Spinal cord (tissue), 9 donors: ENCODE measurements at regions not wholly inside any gene's neighbourhood (a gene's known extent, or its start where the extent isn't known, plus 50 kb on each side); places are given as distances from the start of the nearest gene placed in this dataset.
A peak's percentile ranks its signal among the peaks of the same experiment; 100 is the strongest.

Experiments used
- DNase-seq, 6 donors: peaks; one replicate each; pipeline versions ENCODE4 v3.0.0 to v3.0.0-alpha.2; 2013 to 2015; ENCODE audit warnings: low spot score in 6 of 6, low read depth in 4 of 6
- H3K27ac ChIP-seq: one replicate; pipeline ENCODE4 v1.5.1; 2013; ENCODE audit warnings: low read depth, low read length, control low read depth
- H3K27me3 ChIP-seq: one replicate; pipeline ENCODE4 v1.6.1; 2013; ENCODE audit warnings: low read length; ENCODE audit not compliant: control insufficient read depth, insufficient read depth
- H3K36me3 ChIP-seq: one replicate; pipeline ENCODE4 v1.6.1; 2013; ENCODE audit warnings: low read length; ENCODE audit not compliant: control insufficient read depth, insufficient read depth
- H3K4me1 ChIP-seq: one replicate; pipeline ENCODE4 v1.6.1; 2013; ENCODE audit warnings: low read length; ENCODE audit not compliant: control insufficient read depth, insufficient read depth
- H3K4me3 ChIP-seq: one replicate; pipeline ENCODE4 v1.5.1; 2013; ENCODE audit warnings: low read depth, low read length, control low read depth
- H3K9me3 ChIP-seq: one replicate; pipeline ENCODE4 v1.6.1; 2013; ENCODE audit warnings: low read length; ENCODE audit not compliant: control insufficient read depth, insufficient read depth
- WGBS: methylation state at CpG from one replicate; pipeline ENCODE4 v1.1.5; 2013; ENCODE audit warnings: missing lambda C conversion rate; ENCODE audit not compliant: insufficient coverage; 5-methylcytosine and 5-hydroxymethylcytosine counted together
- donor health status: healthy.

DNA sequence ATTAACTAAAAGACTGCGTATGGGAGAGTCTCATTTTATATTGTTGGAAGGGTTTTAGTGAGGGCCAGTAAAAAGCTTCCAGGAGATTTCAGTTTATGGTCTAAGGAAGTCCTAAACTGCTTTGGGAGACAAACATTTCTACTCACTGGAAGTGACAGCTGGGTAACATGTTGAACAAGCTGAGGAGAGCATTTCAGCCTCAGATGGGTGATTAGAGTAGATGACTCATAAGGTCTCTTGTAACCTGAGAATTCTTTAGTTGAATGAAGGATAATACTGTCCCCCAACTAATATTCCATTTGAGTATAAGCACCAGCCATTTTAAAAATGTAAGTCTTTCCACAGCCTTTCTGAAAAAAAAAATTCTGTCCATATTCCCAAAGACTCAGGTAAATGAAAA is 218.0 kb upstream of the C9orf72 start:
- no peak overlapping the region for H3K4me3 ChIP-seq
- no peaks in the 10 kb centered on the region for H3K36me3 ChIP-seq
- no peaks in the 10 kb centered on the region for H3K27me3 ChIP-seq
- no peak for DNase-seq
- no peaks in the 10 kb centered on the region for H3K9me3 ChIP-seq
- WGBS = 86% methylated on average over 1 of the region's 1 CpG
- no peaks in the 10 kb centered on the region for H3K4me1 ChIP-seq
- H3K27ac ChIP-seq = no peak overlapping the region

DNA sequence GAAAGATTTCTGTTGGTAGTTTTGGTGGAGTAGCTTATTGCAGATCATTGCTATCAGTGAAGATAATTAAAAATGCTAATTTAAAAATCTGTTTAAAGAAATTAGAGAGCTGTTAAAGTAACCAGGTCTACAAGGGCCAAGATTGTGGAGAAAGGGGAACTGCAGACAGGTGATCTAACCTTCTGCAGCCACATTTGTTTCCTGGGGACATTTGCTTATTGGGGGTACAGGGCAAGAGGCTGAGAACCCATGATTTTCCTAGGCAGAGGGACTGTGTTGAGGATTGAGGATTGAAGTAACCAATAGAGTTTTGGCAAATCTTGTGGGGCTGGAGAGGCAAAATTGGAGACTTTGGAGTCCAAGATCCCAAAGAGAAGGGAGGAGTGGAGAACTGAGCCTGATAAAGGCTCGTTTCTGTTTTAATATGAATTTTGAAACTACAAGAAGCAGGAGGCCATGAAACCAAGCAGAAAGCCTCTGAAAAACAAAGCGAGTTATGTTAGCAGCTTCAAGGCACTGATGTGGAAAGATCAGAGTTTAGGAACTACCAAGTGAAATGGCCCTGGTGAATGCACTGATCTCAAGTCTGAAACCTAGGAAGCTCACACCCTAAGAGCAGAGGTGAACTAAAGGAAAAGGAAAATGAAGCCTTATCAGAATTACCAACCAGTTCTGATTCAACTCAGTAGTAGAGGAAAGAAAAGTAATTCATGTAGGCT is 219.8 kb upstream of the C9orf72 start:
- Histone ChIP-seq H3K4me3 (no peak overlapping the region), H3K27me3 (no peaks in the 10 kb centered on the region), H3K9me3 (no peaks in the 10 kb centered on the region), H3K27ac (no peak overlapping the region), H3K36me3 (no peaks in the 10 kb centered on the region), H3K4me1 (no peaks in the 10 kb centered on the region)
- no peak for DNase-seq
- 88% methylated on average over 2 of the region's 2 CpGs for WGBS

DNA sequence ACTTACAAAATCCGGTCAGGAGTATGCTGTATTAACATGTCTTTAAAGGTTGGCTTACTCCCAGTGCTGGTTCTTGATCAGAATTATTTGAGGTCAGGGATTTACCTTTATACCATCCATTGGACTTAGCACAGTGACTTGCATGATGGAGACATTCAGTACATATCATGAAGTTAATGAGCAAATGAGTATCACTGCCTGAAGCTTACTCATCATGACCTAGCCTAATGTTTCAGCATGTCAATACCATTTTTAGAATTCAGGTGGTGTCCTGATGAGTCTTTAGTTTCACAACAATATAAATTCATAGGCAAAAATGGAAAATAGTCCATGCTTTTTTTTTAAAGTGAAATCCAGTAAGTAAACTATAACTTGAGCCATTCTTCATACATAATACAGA is 226.0 kb upstream of the C9orf72 start:
- Histone ChIP-seq H3K4me1 (no peaks in the 10 kb centered on the region), H3K9me3 (no peaks in the 10 kb centered on the region), H3K27me3 (no peaks in the 10 kb centered on the region), H3K36me3 (no peaks in the 10 kb centered on the region), H3K4me3 (no peak overlapping the region), H3K27ac (no peak overlapping the region)
- WGBS = no CpG with 5 or more reads among the region's 1 CpG
- no peak for DNase-seq

DNA sequence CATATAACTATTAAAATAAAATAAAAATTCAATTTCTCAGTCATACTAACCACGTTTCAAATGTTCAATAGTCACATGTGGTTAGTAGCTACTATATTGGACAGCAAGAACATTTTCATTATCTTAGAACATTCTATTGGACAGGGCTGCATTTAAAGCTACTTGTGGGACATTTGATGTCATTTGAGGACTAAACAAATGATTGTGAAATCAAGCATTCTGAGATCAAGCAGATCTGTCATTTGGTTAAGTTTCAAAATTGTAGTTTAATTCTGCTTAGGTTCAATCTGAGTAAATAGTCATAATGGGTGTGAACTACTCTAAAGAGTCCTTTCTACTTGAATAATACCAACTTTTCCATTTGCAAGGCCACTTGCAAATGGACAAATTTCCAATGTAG is 226.9 kb upstream of the C9orf72 start:
- no peak overlapping the region for H3K4me3 ChIP-seq
- no peaks in the 10 kb centered on the region for H3K27me3 ChIP-seq
- no peaks in the 10 kb centered on the region for H3K4me1 ChIP-seq
- H3K36me3 ChIP-seq = no peaks in the 10 kb centered on the region
- no peaks in the 10 kb centered on the region for H3K9me3 ChIP-seq
- H3K27ac ChIP-seq = no peak overlapping the region
- no peak for DNase-seq
- no CpG with 5 or more reads among the region's 1 CpG for WGBS

DNA sequence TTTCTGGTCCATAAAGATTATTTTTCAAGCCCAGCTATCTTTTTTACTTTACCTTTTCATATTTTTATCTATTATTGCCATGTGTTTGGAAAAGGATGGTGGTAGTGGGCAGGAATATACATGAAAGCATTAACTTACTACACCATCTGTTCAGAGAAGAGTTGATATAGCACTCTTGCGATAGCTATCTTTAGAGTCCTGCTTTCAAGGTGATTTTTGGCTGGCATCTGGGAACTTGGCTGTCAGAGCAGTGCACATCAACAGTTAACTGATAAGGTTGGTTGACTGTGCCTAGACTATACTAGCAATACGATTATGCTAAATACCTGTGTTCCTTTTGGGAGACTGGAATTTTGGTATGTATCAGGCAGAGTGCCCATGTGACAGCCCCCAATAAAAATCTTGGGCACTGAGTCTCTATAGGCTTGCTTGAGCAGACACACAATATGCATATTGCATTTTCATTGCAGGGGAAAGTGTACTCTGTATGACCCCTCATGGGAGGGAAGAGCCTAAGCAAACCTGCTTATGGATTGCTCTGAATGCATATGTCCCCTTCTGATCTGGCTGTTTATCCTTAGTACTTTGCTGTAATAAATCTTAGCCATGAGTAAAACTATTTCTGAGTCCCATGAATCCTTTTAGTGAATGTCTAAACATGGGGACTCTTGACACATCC is 227.6 kb upstream of the C9orf72 start:
- DNase-seq = peak in 1 of 6 donors; percentile 34
- Histone ChIP-seq H3K9me3 (no peaks in the 10 kb centered on the region), H3K27me3 (no peaks in the 10 kb centered on the region), H3K4me3 (no peak overlapping the region), H3K27ac (no peak overlapping the region), H3K4me1 (no peaks in the 10 kb centered on the region), H3K36me3 (no peaks in the 10 kb centered on the region)
- WGBS = 100% methylated on average over 1 of the region's 2 CpGs

DNA sequence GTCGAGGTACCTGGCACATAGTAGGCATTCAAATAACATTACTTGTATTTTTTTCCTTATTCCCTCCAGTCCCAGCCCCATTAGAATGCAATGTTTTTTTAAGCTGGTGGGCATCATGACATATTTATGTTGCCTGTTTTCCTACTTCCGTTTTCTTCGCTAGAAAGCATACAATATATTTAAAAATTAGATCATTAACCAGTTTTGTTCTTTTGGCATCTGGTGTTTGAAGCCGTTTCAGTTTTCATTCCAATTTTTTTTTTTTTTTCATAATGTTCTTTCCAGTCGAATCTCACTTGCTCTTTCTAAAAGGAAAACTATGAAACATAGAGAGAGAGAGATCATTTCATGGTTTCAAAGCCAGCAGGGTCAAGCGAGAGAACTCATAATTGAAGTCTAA is 228.3 kb upstream of the C9orf72 start:
- no CpG with 5 or more reads among the region's 6 CpGs for WGBS

DNA sequence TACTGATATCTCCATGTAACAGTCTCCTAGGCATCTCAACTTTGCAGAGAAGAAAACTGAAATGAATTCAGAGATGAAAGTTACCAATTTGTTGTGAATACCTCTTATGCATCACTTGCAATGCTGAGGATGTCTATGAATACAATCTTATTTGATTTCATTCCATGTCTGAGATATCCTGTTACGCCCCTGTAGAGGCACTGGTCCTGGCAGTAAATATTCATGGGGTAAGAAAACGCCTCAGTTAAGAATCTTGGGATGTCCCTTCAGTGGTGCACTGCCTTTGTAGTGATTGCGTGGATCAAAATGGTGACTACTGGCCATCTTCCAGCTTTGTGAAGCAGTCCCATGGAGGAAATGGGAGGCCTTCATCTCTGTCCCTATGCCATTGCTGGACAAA is 229.1 kb upstream of the C9orf72 start:
- no peaks in the 10 kb centered on the region for H3K9me3 ChIP-seq
- no peaks in the 10 kb centered on the region for H3K27me3 ChIP-seq
- no peak overlapping the region for H3K4me3 ChIP-seq
- 100% methylated on average over 2 of the region's 3 CpGs for WGBS
- H3K36me3 ChIP-seq = no peaks in the 10 kb centered on the region
- DNase-seq = no peak
- H3K27ac ChIP-seq = no peak overlapping the region
- H3K4me1 ChIP-seq = no peaks in the 10 kb centered on the region

More for the DNA sequence above, 228.3 kb upstream of the C9orf72 start:
- Histone ChIP-seq H3K9me3 (no peaks in the 10 kb centered on the region), H3K4me1 (no peaks in the 10 kb centered on the region), H3K36me3 (no peaks in the 10 kb centered on the region), H3K4me3 (no peak overlapping the region), H3K27me3 (no peaks in the 10 kb centered on the region), H3K27ac (no peak overlapping the region)
- DNase-seq = no peak

DNA sequence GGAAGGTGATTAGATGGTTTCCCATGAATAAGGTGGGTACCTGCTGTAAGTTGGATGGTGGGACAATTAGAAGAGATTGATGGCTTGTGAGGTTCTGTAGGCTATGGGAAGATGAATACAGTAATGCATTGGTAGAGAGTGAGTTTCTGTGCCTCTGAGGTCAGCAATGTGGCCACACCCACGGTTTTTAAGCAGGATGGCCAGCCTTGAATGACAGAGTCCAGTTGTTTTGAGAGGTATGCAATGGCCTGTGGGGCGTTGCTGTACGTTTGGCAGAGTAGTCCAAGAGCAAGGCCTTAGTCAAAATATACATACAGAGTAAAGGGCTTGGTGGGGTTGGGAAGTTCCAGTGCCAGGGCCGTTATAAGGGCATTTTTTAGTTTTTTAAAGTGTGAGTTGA is 235.6 kb upstream of the C9orf72 start:
- Histone ChIP-seq H3K36me3 (no peaks in the 10 kb centered on the region), H3K9me3 (no peaks in the 10 kb centered on the region), H3K4me1 (no peaks in the 10 kb centered on the region), H3K4me3 (no peak overlapping the region), H3K27me3 (no peaks in the 10 kb centered on the region), H3K27ac (no peak overlapping the region)
- DNase-seq = no peak
- WGBS = 89% methylated on average over 2 of the region's 4 CpGs

DNA sequence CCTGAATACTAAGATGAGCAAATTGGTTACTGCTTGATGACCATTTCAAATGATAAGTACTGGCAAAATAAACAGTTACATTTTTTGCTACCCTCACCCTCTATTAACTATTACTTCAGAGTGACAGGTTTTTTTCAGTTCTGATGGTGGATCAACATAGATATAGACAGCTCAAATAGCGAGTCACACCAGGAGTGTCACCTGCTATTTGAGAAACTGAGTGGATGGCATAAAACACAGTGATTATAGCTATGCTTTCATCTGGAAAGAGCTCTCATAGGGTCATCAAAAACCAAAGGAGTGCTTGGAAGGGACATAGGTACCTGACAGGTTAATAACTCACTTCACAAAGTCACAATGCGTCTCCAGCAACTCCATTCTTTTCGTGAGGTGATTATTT is 244.5 kb upstream of the C9orf72 start:
- no peak overlapping the region for H3K4me3 ChIP-seq
- no peaks in the 10 kb centered on the region for H3K4me1 ChIP-seq
- no peaks in the 10 kb centered on the region for H3K36me3 ChIP-seq
- no peak overlapping the region for H3K27ac ChIP-seq
- no peaks in the 10 kb centered on the region for H3K9me3 ChIP-seq
- H3K27me3 ChIP-seq = no peaks in the 10 kb centered on the region
- no peak for DNase-seq
- WGBS = 86% methylated on average over 1 of the region's 3 CpGs

DNA sequence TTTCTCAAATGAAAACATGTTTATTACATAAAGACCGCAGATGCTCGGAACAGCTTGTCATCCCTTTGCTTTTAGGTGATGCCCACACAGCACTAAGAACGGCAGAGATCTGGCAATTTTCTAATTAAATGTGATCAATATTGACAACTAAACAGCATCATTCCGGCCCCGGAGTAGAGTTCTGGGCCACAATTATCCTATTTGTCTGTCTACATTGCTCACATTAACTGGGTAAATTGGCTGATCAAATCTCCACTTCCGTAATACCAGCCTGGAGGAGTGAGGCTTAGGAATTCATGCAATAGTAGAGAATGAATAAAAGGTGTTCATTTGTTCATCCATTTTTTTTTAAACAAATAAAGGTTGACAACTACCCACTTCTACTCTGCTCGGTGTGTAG is 245.1 kb upstream of the C9orf72 start:
- WGBS = no CpG with 5 or more reads among the region's 7 CpGs
- Histone ChIP-seq H3K4me1 (no peaks in the 10 kb centered on the region), H3K9me3 (no peaks in the 10 kb centered on the region), H3K36me3 (no peaks in the 10 kb centered on the region), H3K27ac (no peak overlapping the region), H3K4me3 (no peak overlapping the region), H3K27me3 (no peaks in the 10 kb centered on the region)
- peak in 1 of 6 donors; percentile 5 for DNase-seq
